ENCODE measurements at regions not wholly inside any gene's neighbourhood (a gene's known extent, or its start where the extent isn't known, plus 50 kb on each side); places are given as distances from the start of the nearest gene placed in this dataset.

DNA sequence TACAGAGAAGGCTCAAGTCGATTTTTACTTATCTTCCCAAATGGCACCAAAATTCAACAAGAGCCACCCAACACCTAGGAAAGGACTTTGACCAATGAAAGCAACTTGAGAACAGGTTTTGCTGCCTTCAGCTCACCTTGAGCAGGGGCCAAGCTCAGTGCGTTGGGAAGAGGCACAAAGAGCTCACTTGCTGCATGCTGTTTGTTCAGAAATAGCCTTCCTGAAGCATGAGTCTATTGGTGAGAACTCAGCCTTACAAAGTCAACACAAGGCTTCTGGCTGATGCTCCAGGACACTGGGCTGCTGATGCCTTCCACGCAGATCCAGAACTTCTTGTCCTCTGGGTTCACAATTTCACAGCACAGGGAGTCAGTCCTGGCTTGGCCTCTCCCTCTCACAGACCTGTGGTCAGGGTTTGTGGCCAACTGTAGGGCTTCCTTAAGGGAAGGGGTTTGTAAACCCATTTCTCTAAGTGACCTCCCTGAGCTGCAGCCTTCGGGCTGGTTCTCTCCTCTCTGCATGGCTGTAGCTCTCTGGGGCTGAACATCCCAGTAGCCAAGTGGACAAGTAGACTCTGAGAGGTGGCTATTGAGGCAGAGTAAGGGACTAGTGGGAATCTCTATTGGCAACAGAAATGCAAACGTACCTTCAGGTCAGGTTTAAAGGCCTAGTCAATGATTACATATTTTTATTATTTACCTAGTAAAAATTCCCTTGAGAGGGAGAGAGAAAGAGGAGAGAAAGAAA, 124.7 kb upstream of the GATA6 start:
- TF ChIP-seq, protein P1, sequence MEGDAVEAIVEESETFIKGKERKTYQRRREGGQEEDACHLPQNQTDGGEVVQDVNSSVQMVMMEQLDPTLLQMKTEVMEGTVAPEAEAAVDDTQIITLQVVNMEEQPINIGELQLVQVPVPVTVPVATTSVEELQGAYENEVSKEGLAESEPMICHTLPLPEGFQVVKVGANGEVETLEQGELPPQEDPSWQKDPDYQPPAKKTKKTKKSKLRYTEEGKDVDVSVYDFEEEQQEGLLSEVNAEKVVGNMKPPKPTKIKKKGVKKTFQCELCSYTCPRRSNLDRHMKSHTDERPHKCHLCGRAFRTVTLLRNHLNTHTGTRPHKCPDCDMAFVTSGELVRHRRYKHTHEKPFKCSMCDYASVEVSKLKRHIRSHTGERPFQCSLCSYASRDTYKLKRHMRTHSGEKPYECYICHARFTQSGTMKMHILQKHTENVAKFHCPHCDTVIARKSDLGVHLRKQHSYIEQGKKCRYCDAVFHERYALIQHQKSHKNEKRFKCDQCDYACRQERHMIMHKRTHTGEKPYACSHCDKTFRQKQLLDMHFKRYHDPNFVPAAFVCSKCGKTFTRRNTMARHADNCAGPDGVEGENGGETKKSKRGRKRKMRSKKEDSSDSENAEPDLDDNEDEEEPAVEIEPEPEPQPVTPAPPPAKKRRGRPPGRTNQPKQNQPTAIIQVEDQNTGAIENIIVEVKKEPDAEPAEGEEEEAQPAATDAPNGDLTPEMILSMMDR (IDR thresholded peaks at IDR 0.05; ENCODE audit: borderline replicate concordance, extremely low read depth, low read length, poor library complexity, severe bottlenecking), result no peak
- no peak for TF ChIP-seq EZH2 (IDR thresholded peaks at IDR 0.05; ENCODE audit: borderline replicate concordance, low read depth, low read length, severe bottlenecking)
